H1 (cell line): ENCODE measurements at regions not wholly inside any gene's neighbourhood (a gene's known extent, or its start where the extent isn't known, plus 50 kb on each side); places are given as distances from the start of the nearest gene placed in this dataset.

ENCODE experiments used
- CTCF ChIA-PET: fragments of 300-600 bp; sonication (Branson Sonifier 250); formaldehyde crosslinking; loops from one replicate; lab custom pipeline; 2021; ENCODE audit not compliant: partially characterized antibody; lab: Charles Lee
- POLR2A ChIA-PET: fragments of 300-600 bp; sonication (Branson Sonifier 250); formaldehyde crosslinking; loops from one replicate; lab custom pipeline; 2021; ENCODE audit warnings: inconsistent platforms; ENCODE audit not compliant: partially characterized antibody; lab: Charles Lee
- DNase-seq, 2 experiments: peaks; one replicate each; pipeline versions ENCODE4 v3.0.0 to v3.0.0-alpha.2; 2010 to 2022; ENCODE audit warnings: low spot score in 2 of 2, low read depth in 1 of 2, mixed read lengths in 1 of 2
- FAIRE-seq: peaks from 2 replicates; lab custom pipeline; 2011; peaks lifted over from hg19 to GRCh38; lab: Jason Lieb, UNC
- H2AFZ ChIP-seq: 2 replicates; pipeline ENCODE4 v1.8.1; 2012; ENCODE audit warnings: low read length, inconsistent platforms
- H2AK5ac ChIP-seq: 2 replicates; pipeline ENCODE4 v1.6.1; 2013; ENCODE audit warnings: low read depth, low read length
- H2BK120ac ChIP-seq: replicated peaks from 2 replicates; pipeline ENCODE3; 2013; ENCODE audit warnings: low read depth, low read length, inconsistent platforms
- H2BK12ac ChIP-seq: 2 replicates; pipeline ENCODE4 v1.6.1; 2013; ENCODE audit warnings: low read depth, low read length
- H2BK15ac ChIP-seq: 2 replicates; pipeline ENCODE4 v1.6.1; 2013; ENCODE audit warnings: low read length
- H2BK20ac ChIP-seq: 2 replicates; pipeline ENCODE4 v1.6.1; 2013; ENCODE audit warnings: low read length
- H2BK5ac ChIP-seq: 2 replicates; pipeline ENCODE4 v1.6.1; 2013; ENCODE audit warnings: low read depth, low read length
- H3K14ac ChIP-seq: 2 replicates; pipeline ENCODE4 v1.6.1; 2013; ENCODE audit warnings: inconsistent platforms; ENCODE audit not compliant: insufficient read length
- H3K18ac ChIP-seq: 2 replicates; pipeline ENCODE4 v1.6.1; 2013; ENCODE audit warnings: low read length; ENCODE audit errors: extremely low read depth
- H3K23ac ChIP-seq: 2 replicates; pipeline ENCODE4 v1.6.1; 2013; ENCODE audit warnings: inconsistent platforms; ENCODE audit not compliant: insufficient read length
- H3K23me2 ChIP-seq: 2 replicates; pipeline ENCODE4 v1.6.1; 2013; ENCODE audit warnings: low read depth, low read length
- H3K27ac ChIP-seq: 2 replicates; pipeline ENCODE4 v1.6.1; 2011; ENCODE audit warnings: low read depth, low read length, inconsistent platforms
- H3K27me3 ChIP-seq, 4 experiments: replicated peaks in 1 of 4; 1 replicate in 1 of 4; 2 replicates in 3 of 4; pipeline versions ENCODE4 v1.6.1 to v1.8.1; 2011 to 2013; ENCODE audit warnings: low read length in 3 of 4, mild to moderate bottlenecking in 3 of 4, inconsistent platforms in 2 of 4, mixed read lengths in 2 of 4, moderate library complexity in 1 of 4; ENCODE audit not compliant: control insufficient read depth in 3 of 4, insufficient read depth in 3 of 4; ENCODE audit errors: extremely low read depth in 1 of 4
- H3K36me3 ChIP-seq, 4 experiments: 2 replicates each; pipeline versions ENCODE4 v1.6.1 to v1.8.1; 2011 to 2013; ENCODE audit warnings: mild to moderate bottlenecking in 4 of 4, low read length in 3 of 4, moderate library complexity in 2 of 4, control low read depth in 1 of 4, inconsistent platforms in 1 of 4; ENCODE audit not compliant: insufficient read depth in 4 of 4, control insufficient read depth in 2 of 4
- H3K4ac ChIP-seq: replicated peaks from 2 replicates; pipeline ENCODE3; 2013; ENCODE audit warnings: low read length, low read depth, mixed read lengths, inconsistent platforms; ENCODE audit not compliant: insufficient read length
- H3K4me1 ChIP-seq, 4 experiments: replicated peaks in 1 of 4; 1 replicate in 1 of 4; 2 replicates in 3 of 4; pipeline versions ENCODE4 v1.6.1 to v1.8.1; 2011 to 2013; ENCODE audit warnings: low read length in 3 of 4, inconsistent platforms in 2 of 4, mixed read lengths in 1 of 4; ENCODE audit not compliant: insufficient read depth in 4 of 4, control insufficient read depth in 3 of 4
- H3K4me2 ChIP-seq, 2 experiments: 2 replicates each; pipeline versions ENCODE4 v1.6.1 to v1.8.1; 2011 to 2013; ENCODE audit warnings: low read depth in 2 of 2, low read length in 2 of 2, control low read depth in 1 of 2, inconsistent platforms in 1 of 2, mild to moderate bottlenecking in 1 of 2; ENCODE audit not compliant: insufficient read depth in 1 of 2
- H3K4me3 ChIP-seq, 4 experiments: fragments of 200-600, 300-600 bp in 1 of 4; sonication (generic), shearing (Covaris generic), sonication (Bioruptor Twin) in 1 of 4; 2 replicates each; pipeline versions ENCODE4 v1.5.1 to v1.8.1; 2011 to 2016; ENCODE audit warnings: low read length in 4 of 4, low read depth in 3 of 4, control low read depth in 2 of 4, inconsistent platforms in 2 of 4, mild to moderate bottlenecking in 2 of 4, mixed read lengths in 1 of 4, moderate library complexity in 1 of 4; ENCODE audit not compliant: insufficient read depth in 2 of 4; ENCODE audit errors: extremely low read depth in 1 of 4
- H3K56ac ChIP-seq: replicated peaks from 2 replicates; pipeline ENCODE3; 2013; ENCODE audit warnings: low read depth, mild to moderate bottlenecking, mixed read lengths, low read length, inconsistent platforms; ENCODE audit not compliant: insufficient read length
- H3K79me1 ChIP-seq: 2 replicates; pipeline ENCODE4 v1.6.1; 2013; ENCODE audit warnings: low read depth, low read length, control low read depth
- H3K79me2 ChIP-seq, 2 experiments: 2 replicates each; pipeline versions ENCODE4 v1.6.1 to v1.8.1; 2012 to 2013; ENCODE audit warnings: low read length in 2 of 2, mild to moderate bottlenecking in 2 of 2, inconsistent platforms in 1 of 2; ENCODE audit not compliant: insufficient read depth in 2 of 2, control insufficient read depth in 1 of 2
- H3K9ac ChIP-seq, 4 experiments: replicated peaks in 1 of 4; 1 replicate in 1 of 4; 2 replicates in 3 of 4; pipeline versions ENCODE4 v1.6.1 to v1.8.1; 2011 to 2013; ENCODE audit warnings: low read depth in 3 of 4, low read length in 3 of 4, control low read depth in 2 of 4, mild to moderate bottlenecking in 2 of 4, moderate library complexity in 2 of 4, inconsistent platforms in 1 of 4; ENCODE audit errors: extremely low read depth in 1 of 4
- H3K9me3 ChIP-seq, 2 experiments: 2 replicates each; pipeline versions ENCODE4 v1.6.1 to v1.8.1; 2012 to 2013; ENCODE audit warnings: mild to moderate bottlenecking in 2 of 2, moderate library complexity in 2 of 2, control low read depth in 1 of 2, inconsistent platforms in 1 of 2, low read depth in 1 of 2, low read length in 1 of 2, mixed read lengths in 1 of 2; ENCODE audit not compliant: insufficient read depth in 2 of 2
- H4K20me1 ChIP-seq, 2 experiments: replicated peaks in 1 of 2; 2 replicates each; pipeline versions ENCODE3 to v1.8.1; 2011 to 2013; ENCODE audit warnings: inconsistent platforms in 2 of 2, low read length in 2 of 2, mild to moderate bottlenecking in 1 of 2; ENCODE audit not compliant: insufficient read depth in 2 of 2, control insufficient read depth in 1 of 2
- H4K5ac ChIP-seq: 2 replicates; pipeline ENCODE4 v1.6.1; 2013; ENCODE audit warnings: low read length, low read depth, mixed read lengths, inconsistent platforms; ENCODE audit not compliant: insufficient read length
- H4K8ac ChIP-seq: 2 replicates; pipeline ENCODE4 v1.8.0; 2013; ENCODE audit warnings: mild to moderate bottlenecking, moderate library complexity, low read length, inconsistent platforms; ENCODE audit not compliant: insufficient read depth; ENCODE audit errors: extremely low read depth
- H4K91ac ChIP-seq: replicated peaks from 2 replicates; pipeline ENCODE3; 2013; ENCODE audit warnings: low read length, mixed read lengths, inconsistent platforms; ENCODE audit not compliant: insufficient read length
- CBX5 ChIP-seq: fragments of 300-800, 300-1000 bp; sonication (generic); IDR thresholded peaks from 2 replicates; pipeline ENCODE4 v1.7.1; 2016; ENCODE audit warnings: antibody characterized with exemption, low read length, low read depth
- PHF8 ChIP-seq: fragments of 200-600 bp; sonication (generic); conservative IDR thresholded peaks from 2 replicates; pipeline ENCODE4 v1.7.1; 2012; ENCODE audit warnings: low read depth, mild to moderate bottlenecking, inconsistent platforms, low read length, moderate library complexity
- POLR2A ChIP-seq, 2 experiments: IDR thresholded peaks; 1 replicate in 1 of 2; 2 replicates in 1 of 2; pipeline ENCODE4 v1.6.1; 2011; ENCODE audit warnings: low read depth in 2 of 2, low read length in 2 of 2, mild to moderate bottlenecking in 2 of 2; ENCODE audit errors: control extremely low read depth in 1 of 2
- TAF1 ChIP-seq: IDR thresholded peaks from 2 replicates; pipeline ENCODE4 v1.6.1; 2011; ENCODE audit warnings: mild to moderate bottlenecking, low read depth, low read length
- WGBS, 2 experiments: shearing (Covaris generic) in 1 of 2; methylation state at CpG; one replicate each; pipeline versions ENCODE4 v1.1.6 to v1.1.7; 2013 to 2015; ENCODE audit warnings: low lambda C conversion rate in 2 of 2, mixed read lengths in 2 of 2, inconsistent platforms in 1 of 2, low coverage in 1 of 2, missing lambda C conversion rate in 1 of 2; ENCODE audit not compliant: insufficient replicate concordance in 2 of 2, insufficient coverage in 1 of 2, insufficient read length in 1 of 2; ENCODE audit errors: extremely low coverage in 1 of 2, missing lambda C conversion rate in 1 of 2; 5-methylcytosine and 5-hydroxymethylcytosine counted together
- TF ChIP-seq, protein P1 (sequence below): IDR thresholded peaks from 2 replicates; pipeline ENCODE4 v1.6.1; 2012; ENCODE audit warnings: low read length, inconsistent platforms

DNA sequence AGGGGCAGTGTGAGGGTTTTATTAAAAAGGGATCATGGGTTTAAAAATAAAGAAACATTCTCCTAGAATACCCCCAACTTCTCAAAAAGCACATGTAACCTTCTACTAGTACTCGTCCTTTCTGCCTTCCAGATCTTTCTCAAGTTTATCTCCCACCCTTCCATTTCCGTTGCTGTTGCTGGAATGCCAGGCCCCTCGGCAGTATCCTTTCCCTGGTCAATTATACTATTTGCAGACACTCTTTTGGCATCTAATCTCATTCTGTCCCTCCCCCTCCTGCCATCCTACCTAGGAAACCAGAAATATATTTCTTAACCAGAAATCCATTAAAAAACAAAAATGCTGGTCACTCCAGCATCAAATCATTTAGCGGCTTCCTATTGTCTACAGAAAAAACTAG is 198.2 kb upstream of the ATP2B1 start:
- Histone ChIP-seq H3K9ac (no peak overlapping the region), H2AFZ (no peak overlapping the region), H4K91ac (no peak overlapping the region), H3K23ac (no peak overlapping the region), H4K20me1 (no peaks in the 10 kb centered on the region), H2BK20ac (no peak overlapping the region), H2BK15ac (no peak overlapping the region), H2BK12ac (no peak overlapping the region), H3K4me3 (no peak overlapping the region), H4K8ac (no peak overlapping the region), H3K4me1 (no peaks in the 10 kb centered on the region), H2BK5ac (no peak overlapping the region), H3K4ac (no peak overlapping the region), H3K18ac (no peak overlapping the region), H3K14ac (no peak overlapping the region), H2AK5ac (no peak overlapping the region), H3K56ac (no peak overlapping the region)
- no peak for FAIRE-seq
- CTCF ChIA-PET: no interaction called here
- WGBS, 2 experiments: 95% methylated on average over 4 of the region's 4 CpGs; no CpG with 5 or more reads in 1 of the 2 experiments
- TF ChIP-seq, protein P1, sequence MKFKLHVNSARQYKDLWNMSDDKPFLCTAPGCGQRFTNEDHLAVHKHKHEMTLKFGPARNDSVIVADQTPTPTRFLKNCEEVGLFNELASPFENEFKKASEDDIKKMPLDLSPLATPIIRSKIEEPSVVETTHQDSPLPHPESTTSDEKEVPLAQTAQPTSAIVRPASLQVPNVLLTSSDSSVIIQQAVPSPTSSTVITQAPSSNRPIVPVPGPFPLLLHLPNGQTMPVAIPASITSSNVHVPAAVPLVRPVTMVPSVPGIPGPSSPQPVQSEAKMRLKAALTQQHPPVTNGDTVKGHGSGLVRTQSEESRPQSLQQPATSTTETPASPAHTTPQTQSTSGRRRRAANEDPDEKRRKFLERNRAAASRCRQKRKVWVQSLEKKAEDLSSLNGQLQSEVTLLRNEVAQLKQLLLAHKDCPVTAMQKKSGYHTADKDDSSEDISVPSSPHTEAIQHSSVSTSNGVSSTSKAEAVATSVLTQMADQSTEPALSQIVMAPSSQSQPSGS: no peak
- TF ChIP-seq POLR2A (IDR thresholded peaks at IDR 0.05; ENCODE audit: control extremely low read depth in 1 of 2, low read depth in 2 of 2, low read length in 2 of 2) (no peak), PHF8 (no peak), TAF1 (no peak), CBX5 (no peak)
- TF ChIP-seq, all 59 proteins: peak for 0
- no peak overlapping the region for H3K4me2 ChIP-seq
- no peak overlapping the region for H2BK120ac ChIP-seq
- H4K5ac ChIP-seq: no peak overlapping the region
- H3K27ac ChIP-seq: no peak overlapping the region
- DNase-seq: no peak
- no peaks in the 10 kb centered on the region for H3K9me3 ChIP-seq
- H3K79me1 ChIP-seq: no peaks in the 10 kb centered on the region
- no peaks in the 10 kb centered on the region for H3K23me2 ChIP-seq
- H3K79me2 ChIP-seq: no peaks in the 10 kb centered on the region
- POLR2A ChIA-PET: no interaction called here
- H3K27me3 ChIP-seq: no peaks in the 10 kb centered on the region
- no peaks in the 10 kb centered on the region for H3K36me3 ChIP-seq
